NCI-H146 (cell line): ENCODE measurements at regions not wholly inside any gene's neighbourhood (a gene's known extent, or its start where the extent isn't known, plus 50 kb on each side); places are given as distances from the start of the nearest gene placed in this dataset.
A peak's percentile ranks its signal among the peaks of the same experiment; 100 is the strongest.
"Not testable (repeated sequence)": the region's sequence is repeated elsewhere in the genome, so short reads cannot be mapped to it uniquely, and the experiment has no call there.

Source experiments
- DNase-seq: peaks from one replicate; lab custom pipeline; 2025; lab: John Stamatoyannopoulos, UW

- no peak for DNase-seq
Measured at GRCh38 chr2:215537611-215538010, 101.7 kb upstream of the FN1 start.

GRCh38 chr2:215536510-215536909, 100.6 kb upstream of the FN1 start:
- DNase-seq: no peak

GRCh38 chr2:215535741-215536140, 99.9 kb upstream of the FN1 start:
- peak; percentile 6 for DNase-seq

GRCh38 chr2:215535125-215535668, 99.3 kb upstream of the FN1 start:
- no peak for DNase-seq

GRCh38 chr2:215533716-215534115, 97.8 kb upstream of the FN1 start:
- DNase-seq: not testable (repeated sequence)

GRCh38 chr2:215532844-215533243, 97.0 kb upstream of the FN1 start:
- no peak for DNase-seq

- DNase-seq: no peak
Measured at GRCh38 chr2:215531284-215531683, 95.4 kb upstream of the FN1 start.

GRCh38 chr2:215530191-215530968, 94.5 kb upstream of the FN1 start:
- no peak for DNase-seq

- DNase-seq: no peak
Measured at GRCh38 chr2:215529271-215529670, 93.4 kb upstream of the FN1 start.

GRCh38 chr2:215528555-215528954, 92.7 kb upstream of the FN1 start:
- DNase-seq: no peak

- DNase-seq: no peak
Measured at GRCh38 chr2:215527736-215528135, 91.9 kb upstream of the FN1 start.

GRCh38 chr2:215526341-215526740, 90.5 kb upstream of the FN1 start:
- no peak for DNase-seq

GRCh38 chr2:215522237-215522636, 86.4 kb upstream of the FN1 start:
- DNase-seq: no peak

GRCh38 chr2:215521031-215521430, 85.2 kb upstream of the FN1 start:
- no peak for DNase-seq

- DNase-seq: no peak
Measured at GRCh38 chr2:215517391-215517790, 81.5 kb upstream of the FN1 start.

- DNase-seq: no peak
Measured at GRCh38 chr2:215514516-215514915, 78.6 kb upstream of the FN1 start.

- DNase-seq: no peak
Measured at GRCh38 chr2:215511454-215512346, 75.8 kb upstream of the FN1 start.

- DNase-seq: no peak
Measured at GRCh38 chr2:215507836-215508235, 72.0 kb upstream of the FN1 start.

- DNase-seq: no peak
Measured at GRCh38 chr2:215507136-215507535, 71.3 kb upstream of the FN1 start.

GRCh38 chr2:215506604-215506990, 70.7 kb upstream of the FN1 start:
- DNase-seq: no peak

- no peak for DNase-seq
Measured at GRCh38 chr2:215505044-215505786, 69.3 kb upstream of the FN1 start.

GRCh38 chr2:215504547-215504946, 68.7 kb upstream of the FN1 start:
- no peak for DNase-seq
